ENCODE measurements at regions not wholly inside any gene's neighbourhood (a gene's known extent, or its start where the extent isn't known, plus 50 kb on each side); places are given as distances from the start of the nearest gene placed in this dataset.

DNA sequence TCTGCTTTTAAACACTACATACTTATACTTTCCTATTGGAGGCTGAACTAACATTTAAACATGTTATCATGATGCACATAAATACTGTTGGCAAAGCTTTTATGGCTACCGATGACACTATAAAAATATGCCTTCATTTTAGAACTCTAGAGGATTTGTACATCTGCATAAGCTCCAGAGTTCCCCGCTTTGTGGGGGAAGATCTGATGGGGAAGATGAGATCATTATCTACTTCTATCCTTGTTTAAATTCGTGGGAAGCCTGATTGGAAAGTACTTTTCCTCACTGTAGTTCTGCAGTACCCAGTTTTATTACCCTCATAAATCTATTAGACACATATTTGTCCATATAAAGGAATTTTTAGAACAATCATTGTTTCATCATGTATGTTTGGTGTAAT, 299.6 kb upstream of the ATP2B1 start:
- TF ChIP-seq, protein P1, sequence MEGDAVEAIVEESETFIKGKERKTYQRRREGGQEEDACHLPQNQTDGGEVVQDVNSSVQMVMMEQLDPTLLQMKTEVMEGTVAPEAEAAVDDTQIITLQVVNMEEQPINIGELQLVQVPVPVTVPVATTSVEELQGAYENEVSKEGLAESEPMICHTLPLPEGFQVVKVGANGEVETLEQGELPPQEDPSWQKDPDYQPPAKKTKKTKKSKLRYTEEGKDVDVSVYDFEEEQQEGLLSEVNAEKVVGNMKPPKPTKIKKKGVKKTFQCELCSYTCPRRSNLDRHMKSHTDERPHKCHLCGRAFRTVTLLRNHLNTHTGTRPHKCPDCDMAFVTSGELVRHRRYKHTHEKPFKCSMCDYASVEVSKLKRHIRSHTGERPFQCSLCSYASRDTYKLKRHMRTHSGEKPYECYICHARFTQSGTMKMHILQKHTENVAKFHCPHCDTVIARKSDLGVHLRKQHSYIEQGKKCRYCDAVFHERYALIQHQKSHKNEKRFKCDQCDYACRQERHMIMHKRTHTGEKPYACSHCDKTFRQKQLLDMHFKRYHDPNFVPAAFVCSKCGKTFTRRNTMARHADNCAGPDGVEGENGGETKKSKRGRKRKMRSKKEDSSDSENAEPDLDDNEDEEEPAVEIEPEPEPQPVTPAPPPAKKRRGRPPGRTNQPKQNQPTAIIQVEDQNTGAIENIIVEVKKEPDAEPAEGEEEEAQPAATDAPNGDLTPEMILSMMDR (IDR thresholded peaks at IDR 0.05; ENCODE audit: low read length) = no peak
- TF ChIP-seq EZH2 (optimal IDR thresholded peaks at IDR 0.05; ENCODE audit: low read depth, low read length) (no peak), EZH2phosphoT487 (IDR thresholded peaks at IDR 0.05; ENCODE audit: low read length) (no peak)
